Chondrocyte (in vitro differentiated cells): ENCODE measurements at regions not wholly inside any gene's neighbourhood (a gene's known extent, or its start where the extent isn't known, plus 50 kb on each side); places are given as distances from the start of the nearest gene placed in this dataset.

ENCODE experiments used
- DNase-seq: peaks from one replicate; pipeline ENCODE4 v3.0.0; 2021; ENCODE audit warnings: mixed read lengths, low spot score
- H3K27ac Mint-ChIP-seq: one replicate; pipeline ENCODE4 v1.8.0; 2021; ENCODE audit warnings: mild to moderate bottlenecking, moderate library complexity, mixed read lengths; ENCODE audit not compliant: unreplicated experiment
- H3K27me3 Mint-ChIP-seq: 2 replicates; pipeline ENCODE4 v1.8.0; 2021; ENCODE audit warnings: low read depth, mixed read lengths
- H3K36me3 Mint-ChIP-seq: 2 replicates; pipeline ENCODE4 v1.8.0; 2021; ENCODE audit warnings: low read depth, mixed read lengths
- H3K4me1 Mint-ChIP-seq: 2 replicates; pipeline ENCODE4 v1.8.0; 2021; ENCODE audit warnings: low read depth, mild to moderate bottlenecking, mixed read lengths
- H3K4me3 Mint-ChIP-seq: one replicate; pipeline ENCODE4 v1.8.0; 2021; ENCODE audit warnings: mild to moderate bottlenecking, moderate library complexity, mixed read lengths; ENCODE audit not compliant: unreplicated experiment
- H3K9me3 Mint-ChIP-seq: 2 replicates; pipeline ENCODE4 v1.8.0; 2021; ENCODE audit warnings: low read depth, mixed read lengths
- CTCF ChIP-seq: fragments of 200-600 bp; sonication (generic); IDR thresholded peaks from 2 replicates; pipeline ENCODE4 v1.5.0; 2021; ENCODE audit warnings: antibody characterized with exemption, mild to moderate bottlenecking, moderate library complexity

DNA sequence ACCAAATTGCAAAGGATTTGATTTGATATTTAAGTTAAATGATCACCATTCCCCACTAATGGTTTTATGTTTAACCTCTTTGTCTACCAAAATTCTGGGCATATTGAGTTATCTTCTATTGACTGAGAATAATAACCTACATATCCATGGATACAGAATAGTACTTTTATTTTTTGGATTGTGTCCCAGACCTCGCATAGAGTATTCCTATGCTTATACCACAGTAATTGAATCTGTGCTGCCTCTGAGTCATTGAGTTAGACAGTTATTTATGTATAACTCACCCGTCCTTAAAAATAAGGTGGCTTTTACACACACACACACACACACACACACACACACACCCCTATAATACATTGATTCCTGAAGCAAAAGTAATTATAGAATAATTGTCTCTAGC, 690.1 kb upstream of the BCHE start:
- H3K27me3 Mint-ChIP-seq, result no peaks in the 10 kb centered on the region

DNA sequence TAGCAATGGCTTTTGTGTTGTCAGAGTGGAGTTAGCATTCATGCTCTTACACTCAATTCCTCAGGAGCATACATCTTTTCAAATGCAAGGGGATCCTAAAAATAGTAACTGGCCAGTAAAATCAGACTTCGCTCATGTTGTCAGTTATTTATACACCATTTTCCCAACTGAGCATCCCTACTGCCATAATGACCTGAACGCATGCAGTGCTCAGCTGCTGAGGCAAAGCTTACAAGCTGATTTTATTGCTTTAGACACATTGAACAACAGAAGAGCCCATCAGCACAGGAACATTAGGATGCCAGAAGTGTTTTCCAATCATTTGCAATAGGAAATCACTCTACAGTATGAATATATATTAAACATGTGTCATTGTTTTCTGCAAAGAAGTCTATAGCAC, 689.7 kb upstream of the BCHE start:
- no peak for DNase-seq
- H3K36me3 Mint-ChIP-seq, result no peaks in the 10 kb centered on the region
- no peak overlapping the region for H3K27ac Mint-ChIP-seq
- H3K4me1 Mint-ChIP-seq, result no peaks in the 10 kb centered on the region
- H3K27me3 Mint-ChIP-seq, result no peaks in the 10 kb centered on the region
- H3K4me3 Mint-ChIP-seq, result no peak overlapping the region
- H3K9me3 Mint-ChIP-seq, result peaks cover 4% of the 10 kb centered on the region
- TF ChIP-seq CTCF, result no peak

More for the DNA sequence above, 690.1 kb upstream of the BCHE start:
- H3K4me3 Mint-ChIP-seq, result no peak overlapping the region
- H3K4me1 Mint-ChIP-seq, result no peaks in the 10 kb centered on the region
- H3K9me3 Mint-ChIP-seq, result peaks cover 5% of the 10 kb centered on the region
- H3K27ac Mint-ChIP-seq, result no peak overlapping the region
- no peak for DNase-seq
- TF ChIP-seq CTCF, result no peak
- peaks cover under 1% of the 10 kb centered on the region for H3K36me3 Mint-ChIP-seq

DNA sequence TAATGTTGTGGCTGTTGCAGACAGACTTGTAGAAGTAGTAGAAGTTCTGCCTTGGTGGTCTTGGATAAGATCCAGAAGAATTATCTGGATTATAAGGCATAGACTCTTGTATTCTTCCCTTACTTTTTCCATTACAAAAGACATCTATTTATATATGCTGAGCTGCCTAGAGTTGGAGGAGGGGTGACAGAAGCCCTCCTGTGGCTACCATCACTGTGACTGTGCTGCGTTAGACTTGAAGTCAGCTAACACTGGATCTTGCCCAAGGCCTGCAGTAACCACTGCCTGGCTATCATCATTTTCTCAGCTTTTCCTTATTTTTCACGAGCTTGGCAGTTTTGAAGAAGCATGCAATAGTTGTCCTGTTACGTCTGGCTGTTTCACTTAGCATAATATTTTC, 684.8 kb upstream of the BCHE start:
- TF ChIP-seq CTCF, result no peak
- Mint-ChIP-seq H3K27me3 (no peaks in the 10 kb centered on the region), H3K4me3 (no peak overlapping the region), H3K27ac (no peak overlapping the region), H3K4me1 (no peaks in the 10 kb centered on the region), H3K36me3 (no peaks in the 10 kb centered on the region), H3K9me3 (peaks cover 2% of the 10 kb centered on the region)
- no peak for DNase-seq

- Mint-ChIP-seq H3K27ac (no peak overlapping the region), H3K4me3 (no peak overlapping the region), H3K36me3 (no peaks in the 10 kb centered on the region), H3K27me3 (no peaks in the 10 kb centered on the region), H3K4me1 (no peaks in the 10 kb centered on the region), H3K9me3 (peaks cover 11% of the 10 kb centered on the region)
- no peak for DNase-seq
- no peak for TF ChIP-seq CTCF
Observed at GRCh38 chr3:166519443-166519842, 682.2 kb upstream of the BCHE start.

GRCh38 chr3:166518040-166518439, 680.8 kb upstream of the BCHE start:
- DNase-seq, result no peak
- no peak for TF ChIP-seq CTCF
- no peaks in the 10 kb centered on the region for H3K4me1 Mint-ChIP-seq
- H3K27me3 Mint-ChIP-seq, result no peaks in the 10 kb centered on the region
- no peak overlapping the region for H3K4me3 Mint-ChIP-seq
- peaks cover 21% of the 10 kb centered on the region for H3K9me3 Mint-ChIP-seq
- H3K27ac Mint-ChIP-seq, result no peak overlapping the region
- peaks cover 3% of the 10 kb centered on the region for H3K36me3 Mint-ChIP-seq
